ENCODE measurements at regions not wholly inside any gene's neighbourhood (a gene's known extent, or its start where the extent isn't known, plus 50 kb on each side); places are given as distances from the start of the nearest gene placed in this dataset.

GRCh38 chr2:149727927-149728326, 140.4 kb upstream of the MMADHC start:
- no peak for TF ChIP-seq REST (IDR thresholded peaks at IDR 0.05; ENCODE audit: low read depth, low read length)
- no peak for TF ChIP-seq CTCF (IDR thresholded peaks at IDR 0.05)
- no peak for TF ChIP-seq POLR2AphosphoS5 (IDR thresholded peaks at IDR 0.05; ENCODE audit: low read depth, low read length)
- TF ChIP-seq TEAD4 (IDR thresholded peaks at IDR 0.05; ENCODE audit: borderline replicate concordance, insufficient read depth): no peak
- TF ChIP-seq EP300 (IDR thresholded peaks at IDR 0.05; ENCODE audit: borderline replicate concordance in 1 of 2, low read depth in 1 of 2, low read length in 1 of 2): no peak
- TF ChIP-seq NRF1 (IDR thresholded peaks at IDR 0.05; ENCODE audit: low read depth, low read length): no peak
- TF ChIP-seq MAX (IDR thresholded peaks at IDR 0.05; ENCODE audit: low read depth): no peak
- no peak for TF ChIP-seq ELF1 (IDR thresholded peaks at IDR 0.05)
